Epithelial cell of proximal tubule (primary cell): ENCODE measurements at regions not wholly inside any gene's neighbourhood (a gene's known extent, or its start where the extent isn't known, plus 50 kb on each side); places are given as distances from the start of the nearest gene placed in this dataset.

Source experiments
- DNase-seq: peaks from one replicate; pipeline ENCODE4 v3.0.0-alpha.2; 2011; ENCODE audit warnings: low read depth
- H3K4me3 ChIP-seq: 2 replicates; pipeline ENCODE4 v1.5.1; 2011; ENCODE audit warnings: low read depth, mild to moderate bottlenecking, low read length
- TF ChIP-seq, protein P1 (sequence below): conservative IDR thresholded peaks from 2 replicates; pipeline ENCODE4 v1.5.1; 2012; ENCODE audit warnings: low read depth, mild to moderate bottlenecking, low read length

DNA sequence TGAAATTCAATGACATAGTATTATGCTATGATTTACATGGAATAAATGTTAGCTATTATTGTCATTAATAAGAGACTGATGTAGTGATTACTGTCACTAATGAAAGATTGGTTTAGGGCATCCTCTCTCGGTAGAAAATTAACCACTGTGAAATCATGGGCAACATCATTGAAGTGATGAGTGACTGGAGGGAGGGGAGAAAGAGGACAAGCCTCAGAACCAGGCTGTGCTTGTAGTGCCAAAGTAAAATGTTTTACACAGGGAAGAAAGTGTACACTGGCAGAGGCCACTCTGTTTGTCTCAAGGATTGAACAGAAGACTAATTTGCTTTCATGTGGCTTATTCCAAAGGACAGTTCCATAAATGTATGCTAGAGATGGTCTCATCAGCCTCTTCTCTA is 456.2 kb upstream of the TCF4 start:
- no peak overlapping the region for H3K4me3 ChIP-seq
- TF ChIP-seq, protein P1, sequence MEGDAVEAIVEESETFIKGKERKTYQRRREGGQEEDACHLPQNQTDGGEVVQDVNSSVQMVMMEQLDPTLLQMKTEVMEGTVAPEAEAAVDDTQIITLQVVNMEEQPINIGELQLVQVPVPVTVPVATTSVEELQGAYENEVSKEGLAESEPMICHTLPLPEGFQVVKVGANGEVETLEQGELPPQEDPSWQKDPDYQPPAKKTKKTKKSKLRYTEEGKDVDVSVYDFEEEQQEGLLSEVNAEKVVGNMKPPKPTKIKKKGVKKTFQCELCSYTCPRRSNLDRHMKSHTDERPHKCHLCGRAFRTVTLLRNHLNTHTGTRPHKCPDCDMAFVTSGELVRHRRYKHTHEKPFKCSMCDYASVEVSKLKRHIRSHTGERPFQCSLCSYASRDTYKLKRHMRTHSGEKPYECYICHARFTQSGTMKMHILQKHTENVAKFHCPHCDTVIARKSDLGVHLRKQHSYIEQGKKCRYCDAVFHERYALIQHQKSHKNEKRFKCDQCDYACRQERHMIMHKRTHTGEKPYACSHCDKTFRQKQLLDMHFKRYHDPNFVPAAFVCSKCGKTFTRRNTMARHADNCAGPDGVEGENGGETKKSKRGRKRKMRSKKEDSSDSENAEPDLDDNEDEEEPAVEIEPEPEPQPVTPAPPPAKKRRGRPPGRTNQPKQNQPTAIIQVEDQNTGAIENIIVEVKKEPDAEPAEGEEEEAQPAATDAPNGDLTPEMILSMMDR: no peak
- no peak for DNase-seq

DNA sequence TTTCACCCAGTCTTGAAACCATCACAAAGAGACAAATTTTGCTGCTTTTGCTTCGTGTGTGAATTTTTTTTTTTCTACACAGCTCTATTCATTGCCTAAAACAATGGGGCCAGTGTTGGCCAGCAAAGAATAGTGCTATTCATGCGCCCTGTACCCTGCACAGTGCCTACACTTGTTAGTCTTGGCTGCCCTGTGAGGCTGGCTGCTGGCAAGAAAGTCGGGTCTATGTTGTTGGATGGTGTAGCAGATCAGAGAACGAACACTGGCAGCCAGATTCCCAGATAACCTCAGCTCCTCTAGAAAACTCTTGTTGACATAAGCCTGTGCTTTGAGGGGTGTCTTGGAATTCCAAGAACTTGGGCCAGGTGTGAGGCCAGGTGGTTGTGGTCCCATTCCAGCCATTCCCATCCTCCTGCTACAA is 455.7 kb upstream of the TCF4 start:
- DNase-seq: no peak
- TF ChIP-seq, protein P1: no peak
- no peak overlapping the region for H3K4me3 ChIP-seq

DNA sequence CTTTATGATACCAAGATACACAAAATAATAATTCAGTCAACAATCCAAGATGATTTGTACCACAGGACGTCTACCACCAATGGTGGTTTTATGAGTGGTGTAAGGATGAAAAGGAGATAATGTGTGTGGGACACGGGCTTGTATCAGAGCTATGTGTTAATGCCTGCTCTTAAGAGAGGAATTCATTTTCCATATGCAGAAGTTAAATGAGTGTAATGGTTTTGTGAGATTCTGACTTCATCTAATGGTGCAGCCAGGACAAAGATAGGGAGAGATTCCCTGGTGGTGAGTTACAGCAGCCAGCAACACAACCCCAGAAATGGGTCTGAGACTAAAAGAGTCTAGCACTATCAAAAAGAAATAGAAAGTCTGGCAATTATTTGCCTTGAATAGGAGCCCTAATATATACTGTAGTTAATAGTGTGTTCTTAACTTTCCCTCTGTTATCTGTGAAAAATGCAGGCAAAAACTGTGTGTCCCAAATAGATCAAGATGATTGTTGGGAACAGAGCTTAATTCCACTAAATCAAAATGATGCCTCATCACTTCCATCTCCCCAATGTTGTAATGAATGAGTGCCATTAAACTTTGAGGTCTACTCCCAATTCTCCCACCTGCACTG is 455.0 kb upstream of the TCF4 start:
- TF ChIP-seq, protein P1: no peak
- no peak for DNase-seq
- no peak overlapping the region for H3K4me3 ChIP-seq

DNA sequence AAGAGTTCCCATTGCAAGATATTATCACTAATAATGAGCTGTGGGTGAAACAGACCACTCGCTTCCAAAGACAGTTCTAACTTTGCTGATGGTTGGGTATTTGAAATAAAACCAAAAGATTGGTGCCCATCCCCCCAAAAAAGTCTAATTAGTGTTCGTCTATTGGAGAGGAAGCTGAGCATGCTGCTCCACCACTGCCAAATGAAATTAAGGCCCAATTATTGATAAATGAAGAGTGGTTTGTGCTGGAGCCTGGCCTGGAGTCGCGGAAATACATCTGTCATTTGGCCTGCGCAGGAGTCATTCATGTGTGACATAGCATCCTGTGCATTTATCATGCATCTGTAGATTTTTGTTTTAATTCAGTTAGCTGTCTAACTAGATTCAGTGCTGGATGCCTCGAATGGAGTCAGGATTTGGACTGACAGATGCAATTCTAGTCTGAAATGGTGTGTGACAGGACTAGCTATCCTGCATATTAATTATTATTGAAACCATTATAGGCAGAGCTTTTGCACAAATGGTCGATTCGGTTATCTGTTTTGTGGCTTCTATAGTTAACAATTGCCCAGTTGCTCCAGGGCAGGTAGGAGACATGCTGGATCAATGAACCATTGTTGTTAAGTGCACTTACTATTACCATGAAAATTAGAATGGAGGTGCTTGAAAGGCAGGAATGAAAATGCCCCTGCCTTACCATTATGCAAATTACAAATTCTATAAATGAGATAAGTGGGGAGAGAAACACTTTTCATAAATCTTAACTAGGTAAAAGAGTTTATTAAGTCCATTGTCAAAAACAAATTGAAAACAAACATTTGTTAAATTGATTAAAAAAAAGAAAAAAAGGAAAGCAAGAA is 450.4 kb upstream of the TCF4 start:
- no peak overlapping the region for H3K4me3 ChIP-seq
- no peak for DNase-seq
- TF ChIP-seq, protein P1: no peak

DNA sequence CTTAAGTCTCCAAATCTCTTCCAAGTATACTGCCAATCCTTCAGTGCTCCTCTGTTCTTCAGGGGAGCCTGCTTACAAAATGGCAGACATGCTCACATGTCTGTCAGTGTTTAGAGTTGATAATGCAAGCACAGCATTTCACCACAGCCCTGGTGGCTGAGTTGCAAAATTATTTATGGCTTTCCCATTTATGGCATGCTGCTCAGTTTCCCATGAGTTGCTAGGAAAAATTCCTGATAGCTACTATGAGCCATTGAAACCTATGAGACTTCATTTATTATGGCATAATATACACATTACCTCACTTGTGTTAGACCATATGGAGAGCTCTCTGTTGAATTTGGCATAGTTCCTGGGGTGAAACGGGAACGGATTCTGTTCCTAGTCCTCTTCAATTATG is 448.7 kb upstream of the TCF4 start:
- H3K4me3 ChIP-seq: no peak overlapping the region
- DNase-seq: no peak
- TF ChIP-seq, protein P1: no peak

DNA sequence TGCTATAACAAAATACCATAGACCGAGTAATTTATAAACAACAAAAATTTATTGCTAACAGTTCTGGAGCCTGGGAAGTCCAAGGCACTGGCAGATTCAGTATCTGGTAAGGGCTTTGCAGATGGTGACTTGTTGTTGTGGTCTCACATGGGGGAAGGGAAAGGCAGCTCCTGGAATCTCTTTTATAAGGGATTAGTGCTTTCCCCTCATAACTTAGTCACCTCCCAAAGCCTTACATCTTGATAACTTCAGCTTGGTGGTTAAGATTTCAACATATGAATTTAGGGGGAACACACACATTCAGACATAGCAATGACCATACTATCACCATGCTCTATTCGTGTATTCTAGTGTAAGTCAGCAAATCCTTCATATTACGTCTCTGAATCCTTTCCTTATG is 447.6 kb upstream of the TCF4 start:
- TF ChIP-seq, protein P1: no peak
- no peak for DNase-seq
- no peak overlapping the region for H3K4me3 ChIP-seq
